Right lobe of liver (tissue), 4 donors: ENCODE measurements at regions not wholly inside any gene's neighbourhood (a gene's known extent, or its start where the extent isn't known, plus 50 kb on each side); places are given as distances from the start of the nearest gene placed in this dataset.
"Not testable (repeated sequence)": the region's sequence is repeated elsewhere in the genome, so short reads cannot be mapped to it uniquely, and the experiment has no call there.

Experiments used
- POLR2A ChIP-seq: fragments of 450-650 bp; IDR thresholded peaks from one replicate; pipeline ENCODE4 v1.6.1; 2017; ENCODE audit warnings: antibody characterized with exemption, mild to moderate bottlenecking
- TF ChIP-seq, protein P1 (sequence below), 4 donors: fragments of 200-600 bp in 3 of 4; fragments of 450-650 bp in 1 of 4; IDR thresholded peaks; one replicate each; pipeline versions ENCODE4 v1.5.1 to v1.8.0; 2016 to 2022; ENCODE audit warnings: antibody characterized with exemption in 4 of 4, mild to moderate bottlenecking in 2 of 4
- donor health status: DM: no; HTN: no; CAD: no.
- donor health status: DM: no; HTN: no; CAD: no.
- donor health status: DM: no; HTN: yes; CAD: no.

DNA sequence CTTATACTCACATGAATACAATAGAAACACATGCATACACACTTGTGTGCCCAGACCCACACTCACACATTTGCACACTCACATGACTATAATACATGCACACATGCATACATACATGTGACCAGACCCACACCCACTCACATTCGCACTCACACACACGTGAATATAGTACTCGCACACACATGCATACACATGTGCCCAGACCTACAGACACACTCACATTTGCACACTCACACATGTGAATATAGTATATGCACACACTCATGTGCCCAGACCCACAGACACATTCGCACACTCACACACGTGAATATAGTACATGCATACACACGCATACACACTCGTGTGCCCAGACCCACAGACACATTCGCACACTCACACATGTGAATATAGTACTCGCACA lies 197.4 kb upstream of the ZNF469 start:
- TF ChIP-seq, protein P1, sequence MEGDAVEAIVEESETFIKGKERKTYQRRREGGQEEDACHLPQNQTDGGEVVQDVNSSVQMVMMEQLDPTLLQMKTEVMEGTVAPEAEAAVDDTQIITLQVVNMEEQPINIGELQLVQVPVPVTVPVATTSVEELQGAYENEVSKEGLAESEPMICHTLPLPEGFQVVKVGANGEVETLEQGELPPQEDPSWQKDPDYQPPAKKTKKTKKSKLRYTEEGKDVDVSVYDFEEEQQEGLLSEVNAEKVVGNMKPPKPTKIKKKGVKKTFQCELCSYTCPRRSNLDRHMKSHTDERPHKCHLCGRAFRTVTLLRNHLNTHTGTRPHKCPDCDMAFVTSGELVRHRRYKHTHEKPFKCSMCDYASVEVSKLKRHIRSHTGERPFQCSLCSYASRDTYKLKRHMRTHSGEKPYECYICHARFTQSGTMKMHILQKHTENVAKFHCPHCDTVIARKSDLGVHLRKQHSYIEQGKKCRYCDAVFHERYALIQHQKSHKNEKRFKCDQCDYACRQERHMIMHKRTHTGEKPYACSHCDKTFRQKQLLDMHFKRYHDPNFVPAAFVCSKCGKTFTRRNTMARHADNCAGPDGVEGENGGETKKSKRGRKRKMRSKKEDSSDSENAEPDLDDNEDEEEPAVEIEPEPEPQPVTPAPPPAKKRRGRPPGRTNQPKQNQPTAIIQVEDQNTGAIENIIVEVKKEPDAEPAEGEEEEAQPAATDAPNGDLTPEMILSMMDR (IDR thresholded peaks at IDR 0.05): not testable (repeated sequence)
- TF ChIP-seq POLR2A: not testable (repeated sequence)
